NCI-H2029 (cell line): ENCODE measurements at regions not wholly inside any gene's neighbourhood (a gene's known extent, or its start where the extent isn't known, plus 50 kb on each side); places are given as distances from the start of the nearest gene placed in this dataset.
"Not testable (repeated sequence)": the region's sequence is repeated elsewhere in the genome, so short reads cannot be mapped to it uniquely, and the experiment has no call there.

Source experiments
- DNase-seq: peaks from one replicate; lab custom pipeline; 2025; lab: John Stamatoyannopoulos, UW

DNA sequence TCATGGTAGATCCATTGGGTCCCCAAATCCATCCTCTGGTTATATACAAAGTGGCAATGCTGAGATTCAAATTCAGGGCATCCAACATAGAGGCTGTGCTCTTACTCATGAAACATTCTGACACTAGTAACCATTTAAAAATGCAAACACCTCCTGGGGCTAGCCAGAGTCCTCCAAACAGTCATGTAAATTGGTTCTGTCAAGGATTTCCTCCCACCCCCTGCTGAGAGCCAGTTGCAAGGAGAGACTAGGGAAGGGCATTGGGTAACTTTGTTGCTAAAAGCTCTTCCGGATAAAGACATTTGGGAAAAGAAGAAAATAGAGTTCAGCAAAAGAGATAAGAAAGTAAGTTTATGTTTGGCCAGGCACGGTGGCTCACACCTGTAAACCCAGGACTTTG, 58.3 kb downstream of the ART5 start:
- not testable (repeated sequence) for DNase-seq

- not testable (repeated sequence) for DNase-seq
Measured at GRCh38 chr11:3581389-3581725, 60.4 kb downstream of the ART5 start.

- DNase-seq: peak; percentile 18
Measured at GRCh38 chr11:3580487-3581388, 61.1 kb downstream of the ART5 start.

DNA sequence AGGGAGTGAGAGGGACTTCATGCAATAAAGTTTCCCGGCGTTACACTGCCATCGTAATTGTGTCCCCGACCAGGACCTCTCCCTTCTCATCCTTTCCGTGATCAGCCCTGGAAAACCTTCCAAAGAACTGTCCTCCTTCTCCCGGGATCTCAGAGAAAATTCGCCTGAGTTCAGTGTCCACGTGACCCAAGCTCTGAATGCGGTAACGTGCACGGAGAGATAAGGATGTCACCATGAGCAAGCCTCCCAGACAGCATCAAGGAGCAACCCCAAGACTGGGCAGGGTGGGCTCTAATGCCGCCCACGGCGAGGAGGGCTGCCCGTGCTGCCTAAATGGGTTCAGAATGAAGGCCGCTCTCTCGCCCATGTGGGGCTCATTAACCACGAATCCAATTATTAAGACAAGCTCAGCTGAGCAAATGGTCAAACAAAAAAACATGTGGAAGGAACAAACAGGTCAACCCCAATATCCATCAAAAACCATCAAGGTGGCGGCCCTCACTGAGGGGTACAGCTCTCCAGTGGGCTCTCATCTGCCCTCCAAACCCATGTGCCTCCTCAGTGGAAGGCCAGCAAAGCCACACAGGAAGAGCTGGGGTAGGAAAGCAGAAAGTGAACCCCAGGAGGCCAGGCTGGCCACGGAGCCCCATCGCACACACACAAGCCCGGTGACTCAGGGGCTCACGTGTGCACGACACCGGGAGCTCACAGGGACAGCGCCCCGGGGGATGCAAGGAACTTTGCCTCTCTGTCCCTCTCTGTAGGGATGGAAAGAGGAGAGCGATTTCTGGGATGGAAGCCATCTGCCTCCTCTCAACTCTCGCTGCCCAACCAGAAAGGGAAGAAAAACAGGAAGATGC, 62.0 kb downstream of the ART5 start:
- DNase-seq: not testable (repeated sequence)

DNA sequence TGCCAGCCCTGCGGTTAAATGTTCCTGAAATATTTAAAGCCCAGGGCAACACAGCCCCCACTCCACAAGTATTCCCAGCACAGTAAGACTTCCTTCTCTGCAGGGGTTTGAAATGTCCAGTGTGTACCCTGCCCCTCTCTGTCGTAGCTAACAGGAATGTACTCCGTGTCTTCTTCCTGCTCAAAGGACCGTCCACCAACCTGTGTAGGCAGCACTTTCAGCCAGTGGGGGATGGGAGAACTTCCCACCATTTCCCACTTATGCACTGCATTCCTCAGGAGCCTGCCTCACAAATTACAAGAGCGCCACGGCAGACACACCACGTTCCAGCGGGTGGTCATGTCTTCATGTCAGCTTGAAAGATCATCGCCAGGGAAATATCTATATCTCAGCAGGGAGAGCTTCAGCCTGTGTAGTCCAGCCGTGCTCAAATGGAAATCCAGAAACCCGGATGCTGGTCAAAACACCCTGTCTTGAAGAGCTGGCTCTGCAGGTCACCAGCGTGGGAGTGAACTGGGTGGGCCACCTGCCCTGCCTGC, 65.7 kb downstream of the ART5 start:
- not testable (repeated sequence) for DNase-seq

DNA sequence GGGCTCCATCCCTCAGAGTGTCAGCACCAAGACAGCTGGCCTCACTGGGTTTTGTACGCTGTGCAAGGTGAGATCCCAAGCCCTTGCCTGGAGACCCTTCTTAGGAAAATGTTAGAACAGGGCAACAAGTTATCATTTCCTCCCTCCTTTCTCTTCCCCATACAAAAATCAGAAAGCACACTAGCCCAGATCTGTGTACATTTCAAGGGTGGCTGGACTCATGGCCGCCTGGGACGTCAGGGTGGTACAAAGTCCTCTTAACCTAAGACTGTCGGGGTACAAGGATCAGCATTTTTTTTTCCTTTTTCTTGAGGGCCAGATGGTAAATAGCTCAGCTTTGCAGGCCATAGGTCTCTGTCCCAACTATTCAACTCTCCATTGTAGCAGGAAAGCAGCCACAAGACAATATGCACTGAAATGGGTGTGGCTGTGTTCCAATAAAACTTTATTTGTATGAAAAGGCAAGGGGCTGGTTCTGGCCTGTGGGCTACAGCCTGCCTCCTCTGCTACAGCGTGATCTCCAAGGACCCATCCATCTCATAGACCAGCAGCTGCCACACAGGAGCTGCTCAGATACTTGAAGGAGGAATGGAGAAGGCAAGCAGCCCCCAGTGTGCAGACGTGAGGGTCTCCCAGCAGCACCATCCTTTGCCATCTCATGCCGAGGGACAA, 68.7 kb downstream of the ART5 start:
- not testable (repeated sequence) for DNase-seq

DNA sequence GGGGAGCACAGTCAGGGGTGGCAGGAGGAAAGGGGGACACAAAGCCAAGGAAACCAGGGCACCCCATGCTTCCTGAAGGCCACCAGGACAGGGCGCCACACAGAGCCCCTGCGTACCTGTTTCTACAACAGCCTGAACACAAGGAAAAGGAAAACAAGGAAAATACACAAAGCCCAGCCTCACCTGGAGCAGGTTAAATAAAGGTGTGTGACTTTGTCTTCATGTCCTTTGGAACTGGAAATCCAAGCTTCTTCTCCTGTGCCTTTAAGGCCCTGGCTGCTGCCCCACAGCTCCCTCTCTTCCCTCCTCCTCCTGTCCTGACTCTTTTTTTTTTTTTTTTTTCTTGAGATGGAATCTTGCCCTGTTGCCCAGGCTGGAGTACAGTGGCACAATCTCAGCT, 70.0 kb downstream of the ART5 start:
- DNase-seq: not testable (repeated sequence)

DNA sequence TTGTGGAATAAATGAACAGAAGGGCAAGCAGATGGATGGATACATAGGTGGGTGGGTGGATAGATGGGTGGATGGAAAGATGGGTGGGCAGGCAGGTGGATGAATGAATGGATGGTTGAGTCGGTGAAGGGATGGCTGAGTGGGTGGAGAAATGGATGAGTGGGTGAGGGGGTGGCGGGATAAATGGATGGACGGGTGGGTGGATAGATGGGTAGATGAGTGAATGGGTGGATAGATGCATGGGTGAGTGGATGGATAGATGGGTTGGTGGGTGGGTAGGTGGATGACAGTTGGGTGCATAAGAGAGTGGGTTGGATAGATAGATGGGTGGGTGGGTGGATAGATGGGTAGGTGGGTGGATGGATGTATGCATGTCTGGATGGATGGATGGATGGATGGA, 76.0 kb downstream of the ART5 start:
- DNase-seq: not testable (repeated sequence)

GRCh38 chr11:3564383-3564782, 77.4 kb downstream of the ART5 start:
- DNase-seq: peak; percentile 8

DNA sequence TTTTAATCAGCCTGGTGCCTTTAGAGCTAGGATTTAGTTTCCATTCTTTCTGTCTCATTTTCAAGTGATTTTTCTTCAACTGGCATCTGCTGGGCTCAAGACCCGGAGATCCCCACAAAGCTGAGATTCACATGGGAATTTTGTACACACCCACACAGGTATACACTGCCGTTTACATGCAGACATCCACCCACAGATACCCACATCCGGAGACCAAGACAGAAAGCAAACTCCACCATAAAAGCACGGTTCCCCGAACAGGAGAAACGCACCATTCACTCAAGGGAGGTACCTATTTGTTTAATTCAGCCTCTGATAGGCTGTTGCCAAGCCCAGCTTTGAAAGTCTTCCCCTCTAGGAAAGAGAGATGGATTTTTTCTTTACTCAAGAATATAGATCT, 87.2 kb downstream of the ART5 start:
- DNase-seq: not testable (repeated sequence)

DNA sequence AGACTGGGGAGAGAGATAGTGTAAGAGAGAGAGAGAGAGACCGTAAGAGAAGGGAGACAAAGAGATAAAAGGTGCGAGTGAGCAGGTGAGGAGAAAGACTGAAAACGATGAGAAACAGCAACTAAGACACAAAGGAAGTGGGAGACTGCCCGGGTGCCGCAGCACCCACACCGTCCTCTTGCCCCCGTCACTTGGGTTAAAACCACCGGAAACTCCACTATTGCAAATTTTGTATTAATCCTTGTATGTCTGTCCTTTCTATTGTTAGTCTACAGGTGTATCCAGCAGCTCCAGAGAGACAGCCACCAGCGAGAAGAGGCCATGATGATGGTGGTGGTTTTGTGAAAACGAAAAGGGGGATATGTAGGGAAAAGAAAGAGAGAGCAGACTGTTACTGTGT, 96.8 kb downstream of the ART5 start:
- not testable (repeated sequence) for DNase-seq

- DNase-seq: not testable (repeated sequence)
Measured at GRCh38 chr11:3538220-3538619, 103.6 kb downstream of the ART5 start.

DNA sequence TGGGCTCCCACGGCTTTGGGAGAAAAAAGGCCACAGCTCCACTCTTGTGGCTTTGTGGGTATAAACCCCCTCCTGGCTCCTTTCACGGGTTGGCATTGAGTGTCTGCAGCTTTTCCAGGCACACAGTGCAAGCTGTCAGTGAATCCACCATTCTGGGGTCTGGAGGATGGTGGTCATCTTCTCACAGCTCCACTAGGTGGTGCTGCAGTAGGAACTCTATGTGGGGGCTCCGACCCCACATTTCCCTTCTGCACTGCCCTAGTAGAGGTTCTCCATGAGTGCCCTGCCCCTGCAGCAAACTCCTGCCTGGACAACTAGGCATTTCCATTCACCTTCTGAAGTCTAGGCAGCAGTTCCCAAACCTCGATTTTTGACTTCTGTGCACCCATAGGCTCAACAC, 104.5 kb downstream of the ART5 start:
- DNase-seq: not testable (repeated sequence)

- DNase-seq: not testable (repeated sequence)
Measured at GRCh38 chr11:3532958-3533357, 108.8 kb downstream of the ART5 start.

GRCh38 chr11:3531280-3531679, 110.5 kb downstream of the ART5 start:
- DNase-seq: not testable (repeated sequence)

DNA sequence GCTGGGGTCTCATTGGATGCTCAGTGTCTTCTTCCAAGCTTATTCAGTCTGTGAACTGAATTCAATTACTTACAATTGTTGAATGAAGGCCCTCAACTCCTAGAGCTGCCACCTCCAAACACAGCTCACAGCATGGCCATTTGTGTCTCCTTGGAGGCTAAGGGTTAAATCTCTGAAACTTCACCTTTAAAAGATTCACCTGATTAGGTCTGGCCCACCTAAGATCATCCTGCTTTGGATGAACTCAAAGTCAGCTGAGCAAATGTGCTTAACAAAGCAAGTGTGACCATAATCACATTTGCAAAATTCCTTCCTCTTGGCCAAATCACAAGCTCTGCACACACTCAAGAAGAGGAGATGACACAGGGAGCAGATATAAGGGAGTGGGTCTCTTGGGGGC, 118.2 kb downstream of the ART5 start:
- DNase-seq: not testable (repeated sequence)

- not testable (repeated sequence) for DNase-seq
Measured at GRCh38 chr11:3520905-3521304, 120.9 kb downstream of the ART5 start.

GRCh38 chr11:3519841-3520240, 122.0 kb downstream of the ART5 start:
- DNase-seq: not testable (repeated sequence)

DNA sequence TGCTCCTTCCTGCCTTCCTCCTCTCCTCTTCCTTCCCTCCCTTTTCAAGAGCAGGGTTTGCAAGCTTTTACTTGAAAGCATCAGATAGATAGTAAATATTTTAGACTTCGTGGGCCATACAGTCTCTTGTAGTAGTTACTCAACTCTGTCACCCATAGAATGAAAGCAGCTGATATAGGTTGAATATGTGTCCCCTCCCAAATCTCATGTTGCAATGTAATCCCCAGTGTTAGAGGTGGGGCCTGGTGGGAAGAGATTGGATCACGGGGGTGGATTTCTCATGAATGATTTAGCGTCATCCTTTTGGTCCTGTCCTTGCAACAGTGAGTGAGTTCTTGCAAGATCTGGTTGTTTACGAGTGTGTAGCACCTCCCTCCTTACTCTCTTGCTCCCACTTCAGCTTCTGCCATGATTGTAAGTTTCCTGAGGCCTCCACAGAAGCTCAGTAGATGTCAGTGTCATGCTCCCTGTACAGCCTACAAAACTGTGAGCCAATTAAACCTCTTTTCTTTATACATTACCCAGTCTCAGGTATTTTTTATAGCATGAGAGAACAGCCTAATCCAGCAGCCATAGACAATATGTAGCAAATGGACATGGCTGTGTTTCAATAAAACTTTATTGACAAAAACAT, 124.7 kb downstream of the ART5 start:
- DNase-seq: not testable (repeated sequence)

- not testable (repeated sequence) for DNase-seq
Measured at GRCh38 chr11:3516345-3516933, 125.4 kb downstream of the ART5 start.
